Endothelial cell of umbilical vein (primary cell): ENCODE measurements at regions not wholly inside any gene's neighbourhood (a gene's known extent, or its start where the extent isn't known, plus 50 kb on each side); places are given as distances from the start of the nearest gene placed in this dataset.

Source experiments
- BruUV-seq: library from RNA; stranded (reverse); fragments of 400-500 nt; replicated peaks from 2 replicates; lab custom pipeline; 2021; lab: Mats Ljungman, UMichigan
- CTCF ChIA-PET: fragments of 300-600, 350-600 bp; sonication (Branson Sonifier 250); formaldehyde crosslinking; loops from one replicate; lab custom pipeline; 2021; ENCODE audit warnings: antibody characterized with exemption, inconsistent platforms; lab: Charles Lee
- POLR2A ChIA-PET: fragments of 300-600, 350-600 bp; sonication (Branson Sonifier 250); formaldehyde crosslinking; loops from one replicate; lab custom pipeline; 2021; ENCODE audit warnings: antibody characterized with exemption, inconsistent platforms; lab: Charles Lee
- DNase-seq: peaks from one replicate; pipeline ENCODE4 v3.0.0-alpha.2; 2011; ENCODE audit warnings: low read depth, low spot score
- FAIRE-seq: peaks from 2 replicates; lab custom pipeline; 2011; peaks lifted over from hg19 to GRCh38; lab: Jason Lieb, UNC
- H2AFZ ChIP-seq: 2 replicates; pipeline ENCODE4 v1.6.0; 2012; ENCODE audit warnings: low read depth, low read length, control low read depth, inconsistent platforms
- H3K27ac ChIP-seq: 2 replicates; pipeline ENCODE4 v1.5.1; 2011; ENCODE audit warnings: low read depth, mild to moderate bottlenecking, control low read depth, low read length, moderate library complexity; ENCODE audit not compliant: insufficient read depth
- H3K27me3 ChIP-seq, 2 experiments: 2 replicates each; pipeline versions ENCODE4 v1.6.0 to v1.6.1; 2011; ENCODE audit warnings: low read length in 2 of 2, mixed read lengths in 1 of 2; ENCODE audit not compliant: control insufficient read depth in 2 of 2, insufficient read depth in 2 of 2
- H3K36me3 ChIP-seq, 2 experiments: 2 replicates in 1 of 2; 3 replicates in 1 of 2; pipeline ENCODE4 v1.5.1; 2011; ENCODE audit warnings: low read length in 2 of 2, mild to moderate bottlenecking in 1 of 2, moderate library complexity in 1 of 2; ENCODE audit not compliant: control insufficient read depth in 2 of 2, insufficient read depth in 2 of 2; ENCODE audit errors: extremely low read depth in 1 of 2
- H3K4me1 ChIP-seq: 3 replicates; pipeline ENCODE4 v1.5.1; 2011; ENCODE audit warnings: mild to moderate bottlenecking, low read length; ENCODE audit not compliant: control insufficient read depth, insufficient read depth; ENCODE audit errors: extremely low read depth
- H3K4me2 ChIP-seq: 2 replicates; pipeline ENCODE4 v1.6.1; 2011; ENCODE audit warnings: low read length, control low read depth, mixed read lengths; ENCODE audit not compliant: insufficient read depth
- H3K4me3 ChIP-seq, 3 experiments: fragments of 200-600 bp in 1 of 3; sonication (generic), shearing (Covaris generic) in 1 of 3; replicated peaks in 1 of 3; 2 replicates each; pipeline ENCODE4 v1.5.1; 2011 to 2016; ENCODE audit warnings: control low read depth in 3 of 3, low read length in 3 of 3, mild to moderate bottlenecking in 2 of 3, inconsistent platforms in 1 of 3, low read depth in 1 of 3, moderate library complexity in 1 of 3; ENCODE audit not compliant: insufficient read depth in 1 of 3
- H3K79me2 ChIP-seq: 2 replicates; pipeline ENCODE4 v1.6.0; 2012; ENCODE audit warnings: low read length, inconsistent platforms; ENCODE audit not compliant: control insufficient read depth, insufficient read depth
- H3K9ac ChIP-seq: replicated peaks from 2 replicates; pipeline ENCODE3; 2011; ENCODE audit warnings: low read length, control low read depth; ENCODE audit not compliant: insufficient read depth; ENCODE audit errors: extremely low read depth
- H3K9me1 ChIP-seq: replicated peaks from 3 replicates; pipeline ENCODE4 v1.6.0; 2011; ENCODE audit warnings: mild to moderate bottlenecking, low read length; ENCODE audit not compliant: control insufficient read depth, insufficient read depth; ENCODE audit errors: extremely low read depth
- H3K9me3 ChIP-seq: replicated peaks from 2 replicates; pipeline ENCODE4 v1.5.1; 2012; ENCODE audit warnings: low read length, inconsistent platforms; ENCODE audit not compliant: control insufficient read depth, insufficient read depth
- H4K20me1 ChIP-seq: replicated peaks from 2 replicates; pipeline ENCODE3; 2011; ENCODE audit warnings: mild to moderate bottlenecking, low read length; ENCODE audit not compliant: control insufficient read depth, insufficient read depth; ENCODE audit errors: extremely low read depth
- CTCF ChIP-seq, 2 donors: IDR thresholded peaks; 1 replicate in 1 of 2; 2 replicates in 1 of 2; pipeline ENCODE4 v1.5.1; 2011; ENCODE audit warnings: low read length in 2 of 2, mild to moderate bottlenecking in 2 of 2, moderate library complexity in 2 of 2, control low read depth in 1 of 2, inconsistent platforms in 1 of 2, low read depth in 1 of 2; ENCODE audit not compliant: insufficient read depth in 1 of 2; ENCODE audit errors: extremely low read depth in 1 of 2
- EZH2 ChIP-seq: IDR thresholded peaks from 2 replicates; pipeline ENCODE4 v1.6.1; 2012; ENCODE audit warnings: borderline replicate concordance, low read depth, mild to moderate bottlenecking, moderate library complexity, low read length, inconsistent platforms; ENCODE audit not compliant: severe bottlenecking
- FOS ChIP-seq: IDR thresholded peaks from 2 replicates; pipeline ENCODE4 v1.6.1; 2011; ENCODE audit warnings: mild to moderate bottlenecking, low read length, moderate library complexity, borderline replicate concordance; ENCODE audit not compliant: insufficient read depth
- GATA2 ChIP-seq: IDR thresholded peaks from 2 replicates; pipeline ENCODE4 v1.7.0; 2011; ENCODE audit warnings: low read depth, mild to moderate bottlenecking, moderate library complexity, mixed read lengths, low read length; ENCODE audit not compliant: insufficient read length, insufficient read depth
- JUN ChIP-seq: IDR thresholded peaks from 2 replicates; pipeline ENCODE4 v1.6.1; 2011; ENCODE audit warnings: borderline replicate concordance, low read depth; ENCODE audit not compliant: insufficient read length, insufficient read depth
- MAX ChIP-seq: IDR thresholded peaks from 2 replicates; pipeline ENCODE4 v1.6.1; 2011; ENCODE audit not compliant: insufficient read depth, insufficient read length
- MYC ChIP-seq: IDR thresholded peaks from one replicate; pipeline ENCODE4 v1.6.1; 2011; ENCODE audit warnings: mild to moderate bottlenecking, low read depth, low read length
- POLR2A ChIP-seq: IDR thresholded peaks from 2 replicates; pipeline ENCODE4 v1.6.1; 2012; ENCODE audit warnings: low read depth, mild to moderate bottlenecking, control low read depth, low read length
- POLR2AphosphoS5 ChIP-seq: IDR thresholded peaks from 2 replicates; pipeline ENCODE4 v1.6.1; 2012; ENCODE audit warnings: low read depth, mild to moderate bottlenecking, control low read depth, low read length, moderate library complexity; ENCODE audit not compliant: insufficient read depth
- dilution Hi-C: fragments of 300-500 bp; cut with MboI; formaldehyde crosslinking; loops from one replicate; pipeline ENCODE4 v1.15.0; 2019; ENCODE audit warnings: low sequenced_read_pairs; ENCODE audit not compliant: extremely low pct_ligation_motif_present
- intact Hi-C: fragments of 100-400 bp; cut with micrococcal nuclease; formaldehyde crosslinking; loops from one replicate; pipeline ENCODE4 v1.10.0; 2022

GRCh38 chr1:215031392-215031791, 51.1 kb upstream of the KCNK2 start:
- no peak overlapping the region for H3K27ac ChIP-seq
- FAIRE-seq: no peak
- no peaks in the 10 kb centered on the region for H3K27me3 ChIP-seq
- no peak overlapping the region for H3K9ac ChIP-seq
- H3K9me1 ChIP-seq: no peaks in the 10 kb centered on the region
- intact Hi-C loops (no loop called here), dilution Hi-C loops (no loop called here)
- H3K4me1 ChIP-seq: no peaks in the 10 kb centered on the region
- DNase-seq: no peak
- no peaks in the 10 kb centered on the region for H3K79me2 ChIP-seq
- no TSS peak for BruUV-seq
- no peaks in the 10 kb centered on the region for H3K9me3 ChIP-seq
- ChIA-PET CTCF (no interaction called here), POLR2A (no interaction called here)
- no peak overlapping the region for H3K4me2 ChIP-seq
- H2AFZ ChIP-seq: no peak overlapping the region
- TF ChIP-seq POLR2AphosphoS5 (no peak), POLR2A (no peak), JUN (no peak), MYC (no peak), EZH2 (no peak), MAX (no peak), FOS (no peak), GATA2 (no peak), CTCF (IDR thresholded peaks at IDR 0.05; ENCODE audit: extremely low read depth in 1 of 2, insufficient read depth in 1 of 2, low read depth in 1 of 2, low read length in 2 of 2) (no peak)
- no peaks in the 10 kb centered on the region for H3K36me3 ChIP-seq
- no peaks in the 10 kb centered on the region for H4K20me1 ChIP-seq
- no peak overlapping the region for H3K4me3 ChIP-seq
